Astrocyte of the cerebellum (primary cell): ENCODE measurements at regions not wholly inside any gene's neighbourhood (a gene's known extent, or its start where the extent isn't known, plus 50 kb on each side); places are given as distances from the start of the nearest gene placed in this dataset.

Experiments used
- DNase-seq: peaks from one replicate; pipeline ENCODE4 v3.0.0-alpha.2; 2011; ENCODE audit warnings: low read depth
- H3K4me3 ChIP-seq: 2 replicates; pipeline ENCODE4 v1.5.1; 2011; ENCODE audit warnings: mild to moderate bottlenecking, low read depth, low read length, moderate library complexity
- CTCF ChIP-seq: IDR thresholded peaks from 2 replicates; pipeline ENCODE4 v1.5.1; 2012; ENCODE audit warnings: low read length, low read depth, moderate library complexity, mild to moderate bottlenecking; ENCODE audit errors: missing control alignments
- in situ Hi-C: cut with HindIII; loops from 2 replicates; pipeline ENCODE4 v1.10.0; 2017; ENCODE audit warnings: low sequenced_read_pairs

- no peak for TF ChIP-seq CTCF
- H3K4me3 ChIP-seq = no peak overlapping the region
- in situ Hi-C loops = no loop called here
- peak; percentile 1 for DNase-seq
Measured at GRCh38 chr1:190904091-190904695, 426.5 kb upstream of the BRINP3 start.

DNA sequence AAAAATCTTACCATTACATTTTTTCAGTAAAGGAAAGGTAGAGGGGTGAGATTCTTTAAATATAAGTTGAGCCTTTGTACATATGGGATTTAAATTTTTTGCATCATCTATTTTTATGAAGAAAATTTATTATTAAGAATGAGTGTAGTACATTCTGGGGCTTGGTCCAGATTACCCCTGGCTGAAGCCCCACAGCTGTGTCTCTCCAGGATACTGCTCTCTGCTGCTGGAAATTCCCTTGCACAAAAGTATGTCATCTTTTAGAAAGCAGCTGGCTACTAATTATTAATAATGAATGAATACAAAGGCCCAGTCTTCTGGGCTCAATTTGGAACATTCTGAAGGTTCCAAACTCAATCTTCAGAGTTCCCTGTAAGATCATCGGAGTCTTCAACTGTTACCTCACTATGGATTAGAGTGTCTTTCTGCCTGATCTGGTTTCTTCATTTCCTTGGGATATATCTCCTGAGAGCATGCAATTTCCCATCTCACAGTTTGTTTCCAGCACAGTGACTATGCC lies 428.6 kb upstream of the BRINP3 start:
- no peak overlapping the region for H3K4me3 ChIP-seq
- TF ChIP-seq CTCF = no peak
- in situ Hi-C loops = no loop called here
- DNase-seq = no peak

- H3K4me3 ChIP-seq = no peak overlapping the region
- no peak for TF ChIP-seq CTCF
- in situ Hi-C loops = no loop called here
- DNase-seq = no peak
Measured at GRCh38 chr1:190908246-190908645, 430.6 kb upstream of the BRINP3 start.

GRCh38 chr1:190908691-190909090 lies 431.0 kb upstream of the BRINP3 start:
- in situ Hi-C loops = no loop called here
- peak; percentile 6 for DNase-seq
- TF ChIP-seq CTCF = no peak
- no peak overlapping the region for H3K4me3 ChIP-seq

DNA sequence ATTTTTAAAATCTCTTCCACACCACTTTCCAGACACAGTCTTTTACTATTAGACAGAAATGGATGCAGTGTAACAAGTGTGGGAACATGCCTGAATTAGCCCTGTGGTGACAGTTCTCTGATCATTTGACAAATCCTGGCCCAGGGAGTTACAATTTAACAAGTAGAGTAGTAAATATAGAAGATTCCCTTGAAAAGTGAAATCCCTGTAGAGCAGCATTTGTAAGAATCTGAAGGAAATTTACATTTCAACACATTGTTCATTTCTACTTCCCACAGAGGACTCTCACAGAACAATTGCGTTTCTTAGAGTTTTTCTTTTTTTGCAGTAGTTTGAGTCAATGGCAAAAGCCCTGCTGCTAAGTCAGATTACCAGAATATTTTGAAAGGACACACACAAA lies 458.3 kb upstream of the BRINP3 start:
- no peak for TF ChIP-seq CTCF
- H3K4me3 ChIP-seq = no peak overlapping the region
- in situ Hi-C loops = no loop called here
- DNase-seq = no peak

- no peak overlapping the region for H3K4me3 ChIP-seq
- in situ Hi-C loops = no loop called here
- no peak for TF ChIP-seq CTCF
- no peak for DNase-seq
Measured at GRCh38 chr1:190936337-190936736, 458.7 kb upstream of the BRINP3 start.
